Frontal cortex (tissue), 3 donors: ENCODE measurements at regions not wholly inside any gene's neighbourhood (a gene's known extent, or its start where the extent isn't known, plus 50 kb on each side); places are given as distances from the start of the nearest gene placed in this dataset.

Experiments used
- DNase-seq, 2 donors: peaks; one replicate each; pipeline ENCODE4 v3.0.0; 2012; ENCODE audit warnings: low spot score in 2 of 2
- FAIRE-seq: peaks from 2 replicates; lab custom pipeline; 2012; peaks lifted over from hg19 to GRCh38; lab: Jason Lieb, UNC
- donor health status: control.
- donor health status: control.
- donor health status: control.

DNA sequence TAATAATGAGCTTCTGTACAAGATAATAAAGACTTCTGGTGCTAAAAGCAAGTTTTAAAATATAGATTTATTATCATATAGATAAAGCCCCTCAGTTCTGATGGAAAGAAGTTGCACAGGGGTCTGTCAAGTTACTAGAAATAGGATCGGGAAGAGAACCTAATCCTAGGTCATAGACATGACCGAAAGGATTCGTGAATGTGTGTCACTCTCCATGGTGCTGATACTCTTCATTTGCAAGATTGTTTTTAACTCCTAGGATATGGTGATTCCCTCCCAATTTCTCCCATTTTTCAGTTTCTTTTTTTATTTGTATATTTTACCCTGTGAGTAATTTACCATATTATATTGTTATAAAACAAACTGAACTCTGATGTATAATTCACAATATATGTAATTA lies 58.9 kb upstream of the CTNNA2 start:
- no peak for DNase-seq
- no peak for FAIRE-seq

DNA sequence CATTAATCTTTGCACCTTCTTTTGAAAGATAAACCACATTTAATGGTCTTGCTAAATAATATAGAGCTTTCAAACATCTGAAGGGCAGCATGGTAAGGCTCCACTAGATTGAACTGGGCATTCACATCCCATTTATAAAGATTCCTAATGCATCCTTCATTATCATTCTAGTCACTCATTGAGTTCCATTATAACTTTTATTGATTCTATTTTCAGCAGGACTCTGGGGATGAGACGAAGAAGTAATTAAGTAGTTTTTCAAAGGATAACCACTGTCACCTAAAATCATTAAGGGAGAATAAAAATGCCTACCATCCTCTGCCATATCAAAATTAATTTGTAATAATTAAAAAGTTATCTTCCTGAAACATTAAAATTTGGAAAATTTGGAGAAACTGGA lies 60.2 kb upstream of the CTNNA2 start:
- DNase-seq (no peak), FAIRE-seq (no peak)

GRCh38 chr2:79447463-79447862 lies 65.4 kb upstream of the CTNNA2 start:
- FAIRE-seq: no peak

GRCh38 chr2:79446313-79446712 lies 66.5 kb upstream of the CTNNA2 start:
- DNase-seq (no peak), FAIRE-seq (no peak)

More at GRCh38 chr2:79447463-79447862, 65.4 kb upstream of the CTNNA2 start:
- DNase-seq: no peak

DNA sequence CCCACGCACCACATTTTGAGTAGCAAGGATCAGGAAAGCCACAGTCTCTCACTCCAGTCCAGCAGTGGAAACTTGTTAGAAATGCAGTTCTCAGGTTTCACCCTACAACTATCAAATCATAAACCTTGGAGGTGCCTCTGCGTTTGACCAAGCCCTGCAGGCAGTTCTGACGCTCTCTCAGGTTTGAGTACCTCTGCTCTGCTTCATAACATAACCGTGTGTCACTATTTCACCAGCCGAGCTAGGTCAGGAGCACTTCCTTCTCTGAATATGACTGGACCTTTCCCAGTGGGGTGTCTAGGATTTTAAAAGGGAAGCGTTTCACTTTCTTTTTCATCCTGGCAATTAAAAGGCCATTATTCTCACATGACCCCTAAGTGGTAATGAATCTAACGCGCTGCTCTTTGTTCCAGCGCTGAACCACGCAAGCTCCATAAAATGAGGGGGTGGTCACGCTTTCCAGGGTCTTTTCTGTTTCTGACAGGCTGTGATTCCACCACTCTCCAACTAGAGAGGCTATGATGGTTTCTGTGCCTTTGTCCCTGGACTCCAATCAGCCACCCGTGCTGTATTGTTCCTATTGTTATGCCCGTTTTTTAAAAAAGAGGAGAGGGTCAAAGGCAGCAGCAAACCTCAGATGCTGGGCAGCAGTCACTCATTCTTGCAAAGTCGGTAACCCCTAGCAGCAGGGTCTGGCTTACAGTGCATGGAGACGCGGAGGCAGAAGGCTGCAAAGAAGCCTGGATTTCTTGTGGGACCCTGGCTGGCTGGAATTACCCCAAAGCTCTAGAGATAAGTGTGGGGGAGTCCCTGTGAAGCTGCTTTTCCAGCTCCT lies 75.2 kb upstream of the CTNNA2 start:
- DNase-seq: no peak
- FAIRE-seq: no peak

DNA sequence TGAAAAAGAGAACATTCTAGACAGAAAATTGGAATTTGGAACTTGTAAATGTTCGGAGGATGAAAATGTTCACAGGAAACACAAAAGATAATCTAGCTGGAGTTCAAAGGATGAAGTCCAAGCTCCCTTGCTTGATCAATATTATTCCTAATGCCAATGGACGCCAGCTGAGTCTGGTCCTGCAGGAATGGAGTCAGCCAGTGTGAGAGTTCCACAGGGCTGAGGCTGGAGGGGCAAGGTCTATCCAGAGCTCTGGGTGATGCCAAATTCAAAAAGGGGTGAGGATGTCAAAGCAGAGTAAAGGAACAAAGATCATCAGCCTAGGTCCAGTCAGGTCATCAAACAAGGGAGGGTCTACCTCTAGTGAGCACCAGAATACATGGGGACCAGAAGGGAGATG lies 78.5 kb upstream of the CTNNA2 start:
- FAIRE-seq (no peak), DNase-seq (no peak)

DNA sequence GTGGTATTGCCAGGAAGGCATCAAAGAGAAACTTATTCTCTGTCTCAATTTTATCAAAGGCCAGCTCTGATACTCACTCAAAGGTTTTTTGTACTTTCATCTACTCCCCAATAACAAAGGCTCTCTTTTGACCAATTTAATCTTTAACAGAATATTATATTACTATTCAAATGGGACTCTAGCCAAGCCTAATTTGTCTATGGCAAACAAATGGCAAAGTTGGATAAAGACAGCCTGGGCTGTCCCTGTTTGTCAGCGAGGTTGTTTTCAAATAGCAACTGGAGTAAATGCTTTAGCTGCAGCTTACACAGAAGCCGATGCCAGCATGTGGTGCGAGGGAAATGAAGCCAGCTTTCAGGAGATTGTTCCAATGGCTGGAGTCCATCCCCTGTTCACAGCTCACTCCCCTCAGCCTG lies 80.1 kb upstream of the CTNNA2 start:
- FAIRE-seq (no peak), DNase-seq (peak in 1 of 2 donors; percentile 7)

GRCh38 chr2:79428745-79429144 lies 84.1 kb upstream of the CTNNA2 start:
- FAIRE-seq: no peak
- DNase-seq: no peak

DNA sequence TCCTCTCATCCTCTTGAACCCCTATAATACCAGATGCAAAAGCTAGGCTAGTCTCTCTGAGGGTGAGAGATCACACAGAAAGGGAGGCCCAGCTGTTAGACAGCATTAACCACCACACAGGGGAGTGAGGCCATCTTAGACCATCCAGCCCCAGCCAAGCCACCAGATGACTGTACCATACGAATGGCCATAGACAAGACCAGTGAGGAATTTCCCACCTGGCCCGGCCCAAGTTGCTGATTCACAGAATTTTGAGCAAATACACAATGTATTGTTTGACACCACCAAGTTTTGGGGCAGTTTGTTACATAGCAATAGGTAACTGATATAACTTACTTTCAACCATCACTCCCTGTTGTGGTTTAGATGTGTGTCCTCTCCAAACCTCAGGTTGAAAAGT lies 98.2 kb upstream of the CTNNA2 start:
- DNase-seq (no peak), FAIRE-seq (no peak)

GRCh38 chr2:79394485-79394859 lies 118.4 kb upstream of the CTNNA2 start:
- FAIRE-seq: no peak
- DNase-seq: no peak

DNA sequence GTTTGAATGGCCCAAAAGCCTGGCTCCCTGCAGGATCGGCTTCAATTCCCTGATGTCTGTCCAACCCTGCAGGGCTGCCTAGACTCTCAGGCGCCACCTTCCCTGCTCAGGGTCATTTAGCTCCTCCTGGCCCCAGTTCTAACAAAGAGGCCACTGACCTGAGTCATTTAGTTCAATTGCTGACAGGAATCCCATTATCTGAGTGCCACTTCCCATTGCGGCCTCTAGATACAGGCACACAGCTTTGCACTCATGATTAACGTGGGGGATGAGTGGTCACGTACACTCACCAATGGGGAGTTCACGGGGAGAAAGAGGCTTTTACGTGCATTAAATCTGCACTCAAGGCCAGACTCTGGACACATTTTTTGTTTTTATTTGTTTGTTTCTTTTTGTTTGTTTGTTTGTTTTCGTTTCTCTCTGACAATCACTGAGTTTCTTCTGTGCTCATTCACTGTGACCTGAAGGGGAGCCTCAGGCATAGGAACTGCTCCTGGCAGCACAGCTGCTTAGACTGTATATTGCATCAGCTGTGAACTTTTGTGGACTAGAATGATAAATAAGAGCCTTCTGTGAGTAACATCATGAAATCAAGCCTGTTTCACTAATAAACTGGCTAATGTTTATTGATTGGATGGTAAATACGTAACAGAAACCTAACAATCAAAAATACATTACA lies 118.9 kb upstream of the CTNNA2 start:
- FAIRE-seq (no peak), DNase-seq (no peak)

DNA sequence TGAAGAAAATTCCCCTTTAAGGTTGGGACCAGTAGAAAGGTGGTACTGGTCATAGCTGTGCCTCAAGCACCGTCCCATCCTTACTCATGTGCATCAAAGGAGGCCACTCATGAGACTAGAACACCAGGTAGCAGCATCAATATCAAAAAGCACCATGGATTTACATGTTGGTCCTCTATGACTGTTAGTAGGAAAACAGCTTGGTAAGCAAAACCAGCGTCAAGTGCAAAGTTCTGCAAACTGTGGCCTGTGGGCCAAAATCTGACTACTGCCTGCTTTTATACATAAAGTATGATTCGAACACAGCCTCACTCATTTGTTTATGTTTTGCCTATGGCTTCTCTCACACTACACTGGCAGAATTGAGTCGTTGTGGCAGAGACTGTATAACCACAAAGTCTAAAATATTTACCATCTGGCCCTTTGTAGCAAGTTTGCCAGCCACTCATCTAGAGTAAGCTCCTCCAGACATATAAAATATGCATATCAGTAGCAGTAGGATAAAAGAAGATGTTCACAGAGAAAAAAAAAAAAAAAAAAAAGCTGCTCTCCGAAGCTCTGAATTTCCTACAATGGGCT lies 119.7 kb upstream of the CTNNA2 start:
- DNase-seq: no peak
- no peak for FAIRE-seq

GRCh38 chr2:79389481-79389880 lies 123.4 kb upstream of the CTNNA2 start:
- DNase-seq: no peak
- FAIRE-seq: no peak

DNA sequence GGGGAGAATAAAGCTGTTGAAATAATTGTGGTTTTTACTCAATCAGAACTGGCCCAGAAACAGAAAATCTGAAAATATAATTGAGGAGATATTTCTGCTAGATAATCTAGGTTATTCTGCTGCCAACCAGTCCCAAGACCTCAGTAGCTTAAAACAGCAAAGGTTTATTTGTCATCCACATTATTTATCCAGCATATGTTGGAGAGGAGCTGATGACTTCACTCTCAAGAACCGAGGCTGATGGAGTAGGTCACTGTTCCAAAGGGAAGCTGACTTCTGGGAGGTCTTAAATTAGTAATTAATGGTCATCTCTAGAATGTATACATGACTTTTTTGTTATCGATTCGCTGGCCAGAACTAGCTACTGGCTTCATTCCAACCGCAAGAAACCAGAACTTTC lies 124.8 kb upstream of the CTNNA2 start:
- FAIRE-seq (no peak), DNase-seq (no peak)

DNA sequence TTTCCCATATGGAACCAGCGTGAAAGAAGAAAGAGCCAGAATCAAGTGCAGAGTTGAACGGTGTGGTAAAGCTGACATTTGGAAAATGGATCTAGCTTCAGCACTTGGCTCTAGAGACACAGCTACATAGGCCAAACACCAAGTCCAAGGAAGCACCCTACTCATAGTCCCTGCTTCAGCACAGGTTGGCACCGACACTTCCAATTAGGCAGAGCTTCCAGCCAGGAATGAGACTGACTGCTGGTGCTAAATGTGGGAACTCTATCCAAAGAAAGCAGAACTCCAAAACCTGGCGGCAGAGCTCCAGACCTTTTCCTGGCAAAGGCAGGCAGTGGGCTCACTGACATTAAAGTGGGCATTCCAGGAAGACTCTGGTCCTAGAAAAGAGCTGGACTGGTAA lies 125.4 kb upstream of the CTNNA2 start:
- FAIRE-seq (no peak), DNase-seq (no peak)

GRCh38 chr2:79383681-79384080 lies 129.2 kb upstream of the CTNNA2 start:
- FAIRE-seq (no peak), DNase-seq (no peak)

DNA sequence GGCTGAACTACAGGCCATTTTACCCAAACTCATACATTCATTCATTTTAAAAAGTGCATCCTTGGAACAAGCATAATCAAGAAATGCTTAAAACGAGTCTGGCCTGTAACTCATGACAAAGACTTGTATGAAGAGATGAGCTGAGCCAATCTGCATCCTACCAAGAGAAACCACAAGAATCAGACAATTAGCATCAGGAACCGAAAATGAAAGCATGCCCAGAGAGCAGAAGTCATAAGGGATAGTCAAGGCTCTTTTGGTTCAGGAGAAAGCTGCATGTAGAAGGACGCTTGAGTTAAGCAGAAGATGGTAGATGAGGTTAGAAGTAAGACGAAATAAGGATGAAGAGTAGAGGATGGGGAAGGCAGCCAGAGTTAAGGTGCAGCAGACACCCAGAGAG lies 137.0 kb upstream of the CTNNA2 start:
- no peak for FAIRE-seq
- no peak for DNase-seq

DNA sequence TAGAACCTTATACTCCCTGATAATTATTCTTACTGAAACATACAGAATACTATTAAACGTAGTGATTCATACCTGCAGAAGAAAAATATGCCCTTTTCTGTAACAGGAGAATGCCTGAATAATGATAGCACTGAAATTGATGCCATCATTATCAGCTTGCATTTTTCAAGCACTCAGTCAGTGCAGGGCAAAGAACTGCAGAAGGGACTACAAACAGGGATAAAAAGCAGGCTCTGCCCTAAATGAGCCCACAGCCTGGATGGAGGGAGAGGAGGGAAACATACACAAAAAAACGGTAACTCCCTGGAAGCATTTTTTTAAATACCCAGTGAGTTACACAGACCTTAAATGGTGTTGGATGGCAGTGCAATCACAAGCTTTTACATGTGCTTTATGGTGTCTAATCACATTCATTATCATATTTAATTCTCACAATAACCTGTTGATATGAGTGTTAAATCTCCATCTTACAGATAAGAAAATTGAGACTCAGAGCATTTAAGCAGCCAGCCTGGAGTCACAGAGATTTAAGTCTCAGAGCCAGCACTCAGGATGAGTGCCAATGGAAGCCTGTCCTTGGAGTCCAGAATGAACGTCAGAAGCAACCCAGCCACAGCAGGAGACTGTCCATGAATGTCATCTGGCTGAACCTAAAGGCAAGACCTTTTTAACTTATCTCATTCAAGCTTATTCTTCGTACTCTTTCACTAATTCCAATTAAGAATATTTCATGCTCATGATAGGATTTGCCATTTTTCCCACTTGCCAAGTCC lies 139.3 kb upstream of the CTNNA2 start:
- no peak for FAIRE-seq

GRCh38 chr2:79370976-79371538 lies 141.8 kb upstream of the CTNNA2 start:
- no peak for DNase-seq
- no peak for FAIRE-seq

More for the DNA sequence above, 139.3 kb upstream of the CTNNA2 start:
- no peak for DNase-seq

DNA sequence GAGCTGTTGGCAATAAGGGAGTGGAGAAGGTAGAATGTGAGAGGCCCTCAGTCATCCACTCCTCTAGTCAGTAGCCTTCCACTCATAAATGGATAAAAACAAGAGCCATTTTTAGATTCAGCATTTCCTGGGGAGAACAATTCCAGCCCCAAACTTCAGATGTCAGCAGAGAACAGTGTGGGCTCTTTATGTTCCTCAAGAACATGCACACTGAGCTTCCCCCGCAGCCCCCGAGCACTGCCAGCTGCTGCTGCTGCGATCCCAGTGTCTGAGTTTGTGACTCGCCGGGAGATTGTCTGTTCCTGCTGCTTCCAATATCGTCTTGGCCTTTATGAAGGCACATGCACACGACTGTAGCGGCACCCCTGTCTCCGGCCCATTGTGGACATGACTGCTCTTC lies 143.7 kb upstream of the CTNNA2 start:
- no peak for DNase-seq
- FAIRE-seq: no peak
